PC-9 (cell line): ENCODE measurements at regions not wholly inside any gene's neighbourhood (a gene's known extent, or its start where the extent isn't known, plus 50 kb on each side); places are given as distances from the start of the nearest gene placed in this dataset.

Experiments used
- BruUV-seq: library from RNA; stranded (reverse); fragments of 400-500 nt; replicated peaks from 2 replicates; lab custom pipeline; 2021; lab: Mats Ljungman, UMichigan
- CTCF ChIA-PET: fragments of 300-600 bp; sonication (Branson Sonifier 250); formaldehyde crosslinking; loops from one replicate; lab custom pipeline; 2022; ENCODE audit warnings: antibody characterized with exemption; lab: Charles Lee
- POLR2A ChIA-PET: fragments of 300-600 bp; sonication (Branson Sonifier 250); formaldehyde crosslinking; loops from one replicate; lab custom pipeline; 2022; ENCODE audit warnings: antibody characterized with exemption; ENCODE audit not compliant: unreplicated experiment; lab: Charles Lee
- DNase-seq, 2 experiments: peaks; one replicate each; pipeline versions ENCODE4 v3.0.0 to v3.0.0-alpha.2; 2015 to 2022; ENCODE audit warnings: mixed read lengths in 1 of 2
- H2AFZ ChIP-seq: fragments of 200-600 bp; sonication (generic); 2 replicates; pipeline ENCODE4 v1.8.1; 2017; ENCODE audit warnings: antibody characterized with exemption
- H3F3A ChIP-seq: fragments of 200-600 bp; sonication (generic); 2 replicates; pipeline ENCODE4 v1.8.1; 2017; ENCODE audit warnings: antibody characterized with exemption, mild to moderate bottlenecking, low read depth; ENCODE audit not compliant: insufficient read depth
- H3K27ac ChIP-seq: fragments of 200-600 bp; sonication (generic); 2 replicates; pipeline ENCODE4 v1.6.1; 2016; ENCODE audit warnings: mixed run types
- H3K27me3 ChIP-seq: fragments of 200-600 bp; sonication (generic); 2 replicates; pipeline ENCODE4 v1.6.1; 2016; ENCODE audit warnings: low read depth, mixed run types; ENCODE audit not compliant: insufficient read depth
- H3K36me3 ChIP-seq: fragments of 200-600 bp; sonication (generic); 2 replicates; pipeline ENCODE4 v1.6.1; 2016; ENCODE audit warnings: low read depth, mixed run types
- H3K4me1 ChIP-seq: fragments of 200-600 bp; sonication (generic); replicated peaks from 2 replicates; pipeline ENCODE4 v1.6.1; 2016; ENCODE audit warnings: mixed run types; ENCODE audit not compliant: insufficient read depth
- H3K4me2 ChIP-seq: fragments of 200-600 bp; sonication (generic); 2 replicates; pipeline ENCODE4 v1.6.1; 2017; ENCODE audit warnings: mixed run types
- H3K4me3 ChIP-seq: fragments of 200-600 bp; sonication (generic); 2 replicates; pipeline ENCODE4 v1.6.1; 2016; ENCODE audit warnings: mixed run types
- H3K79me2 ChIP-seq: fragments of 200-600 bp; sonication (generic); 2 replicates; pipeline ENCODE4 v1.6.1; 2017; ENCODE audit warnings: low read depth, mixed run types
- H3K9me2 ChIP-seq: fragments of 200-600 bp; sonication (generic); 2 replicates; pipeline ENCODE4 v1.8.1; 2017; ENCODE audit warnings: mild to moderate bottlenecking; ENCODE audit not compliant: insufficient read depth
- H3K9me3 ChIP-seq: fragments of 200-600 bp; sonication (generic); 2 replicates; pipeline ENCODE4 v1.8.1; 2016; ENCODE audit warnings: low read depth; ENCODE audit not compliant: insufficient read depth
- H4K20me1 ChIP-seq: fragments of 200-600 bp; sonication (generic); 2 replicates; pipeline ENCODE4 v1.8.1; 2017; ENCODE audit not compliant: insufficient read depth
- CTCF ChIP-seq: fragments of 200-600 bp; sonication (generic); conservative IDR thresholded peaks from 2 replicates; pipeline ENCODE4 v1.6.1; 2017; ENCODE audit warnings: mixed run types, antibody characterized with exemption, mild to moderate bottlenecking, moderate library complexity
- EZH2 ChIP-seq: fragments of 200-600 bp; sonication (generic); IDR thresholded peaks from 2 replicates; pipeline ENCODE4 v1.8.0; 2017; ENCODE audit warnings: antibody characterized with exemption, low read depth
- intact Hi-C: fragments of 100-400 bp; cut with micrococcal nuclease; formaldehyde crosslinking; loops from one replicate; pipeline ENCODE4 v1.10.0; 2022; ENCODE audit not compliant: unreplicated experiment

GRCh38 chr20:60581606-60582115 lies 623.4 kb downstream of the CDH26 start:
- Histone ChIP-seq H2AFZ (no peak overlapping the region), H3K4me3 (no peak overlapping the region), H3K36me3 (no peaks in the 10 kb centered on the region), H3K4me1 (no peaks in the 10 kb centered on the region), H3K27ac (no peak overlapping the region), H3K27me3 (peaks cover 41% of the 10 kb centered on the region), H4K20me1 (no peaks in the 10 kb centered on the region), H3K79me2 (no peaks in the 10 kb centered on the region), H3F3A (no peaks in the 10 kb centered on the region), H3K9me3 (no peaks in the 10 kb centered on the region; the same call in 1 of the 2 replicates), H3K9me2 (no peaks in the 10 kb centered on the region), H3K4me2 (no peak overlapping the region)
- intact Hi-C loops, result no loop called here
- DNase-seq, result no peak
- ChIA-PET CTCF (no interaction called here), POLR2A (no interaction called here)
- no peak for TF ChIP-seq EZH2
- no TSS peak for BruUV-seq

DNA sequence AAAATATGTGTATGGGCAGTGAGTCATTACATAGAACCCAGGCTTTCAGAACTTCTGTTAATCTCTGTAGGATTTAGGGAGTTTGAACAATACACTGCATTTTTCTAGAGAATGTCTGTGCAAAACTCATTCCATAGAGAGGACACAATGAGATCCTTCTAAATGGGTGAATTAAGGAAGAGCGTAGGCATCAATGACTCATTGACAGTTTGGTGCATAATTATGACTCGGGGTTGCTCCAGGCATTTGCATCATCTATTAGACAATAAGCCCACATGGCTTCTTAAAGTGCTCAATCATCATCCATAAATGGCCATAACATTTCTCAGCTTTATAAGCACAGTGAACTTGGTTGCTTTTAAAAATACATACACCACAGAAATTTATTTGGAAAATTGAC lies 625.5 kb downstream of the CDH26 start:
- H3K9me3 ChIP-seq, result no peaks in the 10 kb centered on the region
- CTCF ChIA-PET, result no interaction called here
- POLR2A ChIA-PET, result no interaction called here
- intact Hi-C loops, result no loop called here
- TF ChIP-seq CTCF (no peak), EZH2 (no peak)
- H3K27me3 ChIP-seq, result peaks cover 23% of the 10 kb centered on the region; the same call in 1 of the 2 replicates
- H3K36me3 ChIP-seq, result no peaks in the 10 kb centered on the region
- H2AFZ ChIP-seq, result no peak overlapping the region
- H3K4me3 ChIP-seq, result no peak overlapping the region
- BruUV-seq, result no TSS peak
- H3K4me2 ChIP-seq, result no peak overlapping the region
- DNase-seq, result no peak
- H3K4me1 ChIP-seq, result no peaks in the 10 kb centered on the region
- no peaks in the 10 kb centered on the region for H4K20me1 ChIP-seq
- H3K9me2 ChIP-seq, result no peaks in the 10 kb centered on the region
- H3F3A ChIP-seq, result no peaks in the 10 kb centered on the region
- no peak overlapping the region for H3K27ac ChIP-seq
- H3K79me2 ChIP-seq, result no peaks in the 10 kb centered on the region

- no TSS peak for BruUV-seq
- no peak for DNase-seq
- Histone ChIP-seq H3K9me2 (no peaks in the 10 kb centered on the region), H3K9me3 (no peaks in the 10 kb centered on the region), H3K4me1 (no peaks in the 10 kb centered on the region), H3F3A (no peaks in the 10 kb centered on the region), H3K27me3 (peaks cover 18% of the 10 kb centered on the region; the same call in 1 of the 2 replicates), H3K27ac (no peak overlapping the region), H3K79me2 (no peaks in the 10 kb centered on the region), H3K4me3 (no peak overlapping the region), H3K36me3 (no peaks in the 10 kb centered on the region), H4K20me1 (no peaks in the 10 kb centered on the region), H2AFZ (no peak overlapping the region), H3K4me2 (no peak overlapping the region)
- intact Hi-C loops, result no loop called here
- CTCF ChIA-PET, result no interaction called here
- no peak for TF ChIP-seq CTCF
- TF ChIP-seq EZH2, result no peak
- POLR2A ChIA-PET, result no interaction called here
These were observed 626.0 kb downstream of the CDH26 start for GRCh38 chr20:60584221-60584620.

GRCh38 chr20:60585651-60586050 lies 627.4 kb downstream of the CDH26 start:
- TF ChIP-seq EZH2, result no peak
- TF ChIP-seq CTCF, result no peak
- H3K36me3 ChIP-seq, result no peaks in the 10 kb centered on the region
- no peaks in the 10 kb centered on the region for H3K79me2 ChIP-seq
- no peak overlapping the region for H3K4me3 ChIP-seq
- H4K20me1 ChIP-seq, result no peaks in the 10 kb centered on the region
- H3K27ac ChIP-seq, result no peak overlapping the region
- ChIA-PET CTCF (no interaction called here), POLR2A (no interaction called here)
- BruUV-seq, result no TSS peak
- peaks cover 11% of the 10 kb centered on the region; the same call in 1 of the 2 replicates for H3K27me3 ChIP-seq
- no peak overlapping the region for H2AFZ ChIP-seq
- no peaks in the 10 kb centered on the region for H3K9me3 ChIP-seq
- H3K4me2 ChIP-seq, result no peak overlapping the region
- intact Hi-C loops, result no loop called here
- H3K9me2 ChIP-seq, result no peaks in the 10 kb centered on the region
- no peaks in the 10 kb centered on the region for H3F3A ChIP-seq
- DNase-seq, result no peak
- no peaks in the 10 kb centered on the region for H3K4me1 ChIP-seq
